Heart left ventricle (tissue), 13 donors: ENCODE measurements at regions not wholly inside any gene's neighbourhood (a gene's known extent, or its start where the extent isn't known, plus 50 kb on each side); places are given as distances from the start of the nearest gene placed in this dataset.

Experiments
- CTCF ChIP-seq, 12 donors: fragments of 200-600 bp; sonication (generic) in 4 of 12; IDR thresholded peaks; one replicate each; pipeline versions ENCODE4 v1.5.0 to v1.8.0; 2018 to 2022; ENCODE audit warnings: antibody characterized with exemption in 12 of 12, mild to moderate bottlenecking in 5 of 12
- POLR2A ChIP-seq, 2 donors: fragments of 450-650 bp; IDR thresholded peaks; one replicate each; pipeline ENCODE4 v1.6.1; 2017; ENCODE audit warnings: antibody characterized with exemption in 2 of 2, mild to moderate bottlenecking in 2 of 2, moderate library complexity in 2 of 2
- donor health status: ischemic (EF 13 %, LVEDD 7.1; RV severe dilation, severe dysfunction).
- donor health status: DM: no; HTN: yes; CAD: no.
- donor health status: DM: no; HTN: no; CAD: no.
- donor health status: ischemic (EF 25% LVEDD 6.9; RV normal size, moderate dysfunction).
- donor health status: ischemic (EF 25% LVEDD 5.7; RV mildly dilated, moderate dysfunction).
- donor health status: ischemic (EF 35%, LVEDD 5.7; RV mildly dilated, moderate dysfunction).
- donor health status: nonischemic (EF 11% LVEDD 7.7; RV severe dilation, severe dysfunction).
- donor health status: DM: yes; HTN: yes; CAD: no.
- donor health status: PGD.
- donor health status: ischemic (EF 29% LVEDD 5.4; RV normal size, mild dysfunction).
- donor health status: nonischemic (EF 23%, LVEDD 6.1; RV moderate dilation, normal function).

- TF ChIP-seq CTCF (IDR thresholded peaks at IDR 0.05) (no peak), POLR2A (IDR thresholded peaks at IDR 0.05) (no peak)
These were observed 106.1 kb upstream of the DIPK2B start for GRCh38 chrX:45306794-45307193.
